ENCODE measurements at regions not wholly inside any gene's neighbourhood (a gene's known extent, or its start where the extent isn't known, plus 50 kb on each side); places are given as distances from the start of the nearest gene placed in this dataset.
A peak's percentile ranks its signal among the peaks of the same experiment; 100 is the strongest.

GRCh38 chr5:121386334-121386733, 465.3 kb upstream of the FTMT start:
- TF ChIP-seq CTCF (IDR thresholded peaks at IDR 0.05), result no peak
- no peak overlapping the region for H3K27ac ChIP-seq

DNA sequence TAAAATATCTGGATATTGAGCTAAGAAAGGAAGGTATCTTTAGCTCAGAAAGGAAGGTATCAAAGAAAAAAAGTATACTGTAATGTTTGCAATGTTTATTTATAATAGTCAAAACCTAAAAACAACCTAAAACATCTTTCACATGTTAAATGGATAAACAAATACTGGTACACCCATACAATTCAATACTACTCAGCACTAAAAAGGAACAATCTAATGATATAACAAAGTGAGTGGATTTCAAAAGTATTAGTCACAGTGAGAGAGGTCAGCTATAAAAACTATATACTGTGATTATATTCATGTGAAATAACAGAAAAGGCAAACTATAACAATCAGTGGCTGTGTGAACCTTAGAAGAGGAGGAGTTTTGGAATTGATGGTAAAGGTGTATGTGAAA, 455.0 kb upstream of the FTMT start:
- TF ChIP-seq ZFX (IDR thresholded peaks at IDR 0.05; ENCODE audit: borderline replicate concordance) (no peak), CTCF (IDR thresholded peaks at IDR 0.05) (no peak)
- no peak overlapping the region for H3K27ac ChIP-seq

- H3K27ac ChIP-seq, result no peak overlapping the region
- TF ChIP-seq ZFX (IDR thresholded peaks at IDR 0.05; ENCODE audit: borderline replicate concordance) (no peak), CTCF (IDR thresholded peaks at IDR 0.05) (no peak)
Measured at GRCh38 chr5:121399879-121400278, 451.8 kb upstream of the FTMT start.

GRCh38 chr5:121408778-121409177, 442.9 kb upstream of the FTMT start:
- no peak for TF ChIP-seq CTCF (IDR thresholded peaks at IDR 0.05)
- TF ChIP-seq ZFX (IDR thresholded peaks at IDR 0.05; ENCODE audit: borderline replicate concordance), result no peak
- H3K27ac ChIP-seq, result no peak overlapping the region

- peak overlapping the region; percentile 34 for H3K27ac ChIP-seq
- TF ChIP-seq ZFX (IDR thresholded peaks at IDR 0.05; ENCODE audit: borderline replicate concordance) (no peak), CTCF (IDR thresholded peaks at IDR 0.05) (no peak)
Measured at GRCh38 chr5:121415270-121415669, 436.4 kb upstream of the FTMT start.

DNA sequence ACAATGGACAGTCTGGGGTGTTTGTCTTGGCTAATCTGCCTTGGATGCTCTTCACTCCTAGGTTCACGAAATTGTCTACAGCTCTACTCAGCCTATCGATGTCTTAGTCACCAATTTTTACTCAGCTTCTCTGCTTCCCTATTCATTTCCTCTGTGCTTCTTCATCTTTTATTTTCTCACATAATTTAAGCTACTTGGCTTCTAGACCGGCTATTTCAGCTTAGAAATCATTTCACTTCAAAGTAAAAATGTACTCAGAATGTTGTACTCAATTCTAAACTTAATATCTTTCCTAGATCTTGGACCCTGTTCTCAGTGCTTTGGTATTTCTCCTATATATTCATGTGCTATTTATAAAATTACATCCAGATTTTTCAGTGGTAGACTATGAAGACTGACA, 430.0 kb upstream of the FTMT start:
- no peak overlapping the region for H3K27ac ChIP-seq
- TF ChIP-seq CTCF (IDR thresholded peaks at IDR 0.05), result no peak
- TF ChIP-seq ZFX (IDR thresholded peaks at IDR 0.05; ENCODE audit: borderline replicate concordance), result no peak

- no peak for TF ChIP-seq ZFX (IDR thresholded peaks at IDR 0.05; ENCODE audit: borderline replicate concordance)
- no peak overlapping the region for H3K27ac ChIP-seq
Measured at GRCh38 chr5:121424976-121425375, 426.7 kb upstream of the FTMT start.

DNA sequence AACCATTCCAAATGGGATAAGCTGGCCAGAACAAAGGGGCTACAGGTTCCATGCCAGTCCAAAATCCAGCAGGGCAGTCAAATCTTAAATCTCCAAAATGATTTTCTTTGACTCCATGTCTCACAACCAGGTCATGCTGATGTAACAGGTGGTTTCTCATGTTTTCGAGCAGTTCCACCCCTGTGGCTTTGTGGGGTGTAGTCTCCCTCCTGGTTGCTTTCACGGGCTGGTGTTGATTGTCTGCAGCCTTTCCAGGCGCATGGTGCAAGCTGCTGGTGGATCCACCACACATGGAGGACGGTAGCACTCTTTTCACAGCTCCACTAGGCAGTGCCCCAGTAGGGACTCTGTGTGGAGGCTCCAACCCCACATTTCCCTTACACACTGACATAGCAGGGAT, 425.5 kb upstream of the FTMT start:
- TF ChIP-seq CTCF (IDR thresholded peaks at IDR 0.05), result no peak
- no peak for TF ChIP-seq ZFX (IDR thresholded peaks at IDR 0.05; ENCODE audit: borderline replicate concordance)
- no peak overlapping the region for H3K27ac ChIP-seq

Data from 22Rv1 (cell line).